ENCODE measurements at regions not wholly inside any gene's neighbourhood (a gene's known extent, or its start where the extent isn't known, plus 50 kb on each side); places are given as distances from the start of the nearest gene placed in this dataset.
"Not testable (repeated sequence)": the region's sequence is repeated elsewhere in the genome, so short reads cannot be mapped to it uniquely, and the experiment has no call there.

- not testable (repeated sequence) for TF ChIP-seq CTCF, POLR2A (IDR thresholded peaks at IDR 0.05)
Measured at GRCh38 chr21:10412928-10413246, 108.5 kb upstream of the TPTE start.

All from testis (tissue), 2 donors.